Caki2 (cell line): ENCODE measurements at regions not wholly inside any gene's neighbourhood (a gene's known extent, or its start where the extent isn't known, plus 50 kb on each side); places are given as distances from the start of the nearest gene placed in this dataset.

ENCODE experiments used
- DNase-seq: peaks from one replicate; pipeline ENCODE4 v3.0.0-alpha.2; 2015; ENCODE audit warnings: low read depth
- in situ Hi-C: cut with HindIII; loops from 2 replicates; pipeline ENCODE4 v1.10.0; 2016; ENCODE audit warnings: low sequenced_read_pairs, low pct_unique_long_range_greater_than_20kb, mixed read lengths

DNA sequence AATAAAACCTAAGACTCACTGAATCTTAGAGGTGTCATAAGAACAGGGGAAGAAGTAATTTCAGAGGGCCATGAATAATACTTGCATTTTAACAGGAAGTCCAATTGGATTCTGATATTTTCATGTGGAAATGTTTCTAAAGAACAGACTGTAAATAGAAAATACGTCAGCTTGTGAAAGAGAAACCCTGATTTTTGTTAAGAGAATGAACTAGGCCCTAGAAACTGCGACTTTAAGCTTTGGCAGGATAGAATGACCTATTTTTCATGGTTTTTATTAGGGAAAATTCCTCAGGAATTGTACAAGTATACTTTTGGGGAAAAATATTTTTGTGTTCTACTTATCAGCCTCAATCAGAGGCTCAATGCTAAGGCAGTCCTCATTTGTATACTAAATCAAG lies 215.5 kb upstream of the ACTBL2 start:
- in situ Hi-C loops: no loop called here
- no peak for DNase-seq

GRCh38 chr5:57696825-57697570 lies 214.4 kb upstream of the ACTBL2 start:
- DNase-seq: no peak
- in situ Hi-C loops: no loop called here

DNA sequence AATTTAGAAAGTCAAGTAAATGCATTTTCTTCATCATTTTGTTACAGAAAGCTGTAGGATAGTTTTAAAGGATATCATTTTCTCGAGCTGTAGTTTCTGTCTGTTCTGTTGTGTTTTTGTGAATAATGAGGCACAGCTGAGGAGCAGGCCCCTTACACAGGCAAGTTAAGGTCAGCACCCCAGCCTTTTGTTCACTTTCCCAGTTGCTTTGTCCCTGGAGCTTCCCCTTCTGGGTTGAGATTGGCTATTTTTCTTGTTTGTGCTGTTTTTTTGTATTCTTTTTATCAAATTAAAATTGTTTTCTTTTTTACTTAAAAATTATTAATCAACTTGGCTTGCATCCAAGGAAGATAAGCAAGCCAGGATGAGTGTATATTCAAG lies 213.8 kb upstream of the ACTBL2 start:
- no peak for DNase-seq
- in situ Hi-C loops: no loop called here

DNA sequence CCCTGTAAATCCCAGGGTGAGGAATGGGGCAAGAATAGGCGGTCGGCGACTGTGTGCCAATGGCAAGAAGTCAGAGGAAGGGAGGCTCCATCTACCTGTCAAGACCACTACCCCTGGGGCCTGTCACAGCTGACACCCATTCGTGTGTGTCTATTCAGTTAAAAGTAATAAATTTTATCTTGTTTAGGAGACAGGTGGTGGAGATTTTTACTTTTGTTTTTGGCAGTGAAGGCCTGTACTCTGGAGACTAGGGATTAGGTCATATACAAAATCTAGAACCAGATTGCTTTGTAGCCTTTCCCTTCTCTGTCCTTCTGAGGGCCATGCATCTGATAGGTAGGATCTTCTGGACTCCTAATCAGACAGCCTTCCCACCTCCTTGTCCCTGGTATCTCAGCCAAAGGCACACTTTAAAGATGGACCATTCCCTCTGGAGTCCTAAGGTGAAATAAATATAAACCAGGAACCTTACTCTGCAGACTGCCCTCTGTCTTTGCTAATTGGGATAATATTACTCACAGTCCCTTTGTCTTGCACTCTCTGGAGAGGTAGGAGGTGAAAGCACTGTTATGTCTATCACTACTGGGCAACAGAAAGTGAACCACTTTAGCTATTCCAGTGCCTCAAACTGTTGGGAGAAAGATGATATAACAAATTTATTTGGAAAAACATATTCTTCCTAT lies 213.2 kb upstream of the ACTBL2 start:
- in situ Hi-C loops: no loop called here
- DNase-seq: no peak

DNA sequence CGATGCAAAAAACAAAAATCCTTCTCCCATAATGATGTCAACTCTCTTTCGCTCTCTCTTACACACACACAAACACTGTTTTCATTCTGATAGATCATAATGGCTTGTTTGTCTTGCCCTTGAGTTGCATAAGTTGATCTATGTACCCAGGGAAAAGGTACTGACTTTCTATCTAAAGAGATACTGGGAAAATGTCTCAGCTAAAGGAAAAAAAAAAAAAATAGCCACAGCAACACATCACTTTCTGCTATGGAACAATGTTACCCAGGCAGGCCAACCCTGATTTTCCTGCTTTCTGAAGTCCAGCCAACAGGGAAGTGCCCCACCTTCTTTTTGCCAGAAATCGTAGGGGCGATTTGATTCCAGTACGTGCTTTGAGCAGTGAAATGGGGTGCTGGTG lies 212.6 kb upstream of the ACTBL2 start:
- in situ Hi-C loops: no loop called here
- no peak for DNase-seq

DNA sequence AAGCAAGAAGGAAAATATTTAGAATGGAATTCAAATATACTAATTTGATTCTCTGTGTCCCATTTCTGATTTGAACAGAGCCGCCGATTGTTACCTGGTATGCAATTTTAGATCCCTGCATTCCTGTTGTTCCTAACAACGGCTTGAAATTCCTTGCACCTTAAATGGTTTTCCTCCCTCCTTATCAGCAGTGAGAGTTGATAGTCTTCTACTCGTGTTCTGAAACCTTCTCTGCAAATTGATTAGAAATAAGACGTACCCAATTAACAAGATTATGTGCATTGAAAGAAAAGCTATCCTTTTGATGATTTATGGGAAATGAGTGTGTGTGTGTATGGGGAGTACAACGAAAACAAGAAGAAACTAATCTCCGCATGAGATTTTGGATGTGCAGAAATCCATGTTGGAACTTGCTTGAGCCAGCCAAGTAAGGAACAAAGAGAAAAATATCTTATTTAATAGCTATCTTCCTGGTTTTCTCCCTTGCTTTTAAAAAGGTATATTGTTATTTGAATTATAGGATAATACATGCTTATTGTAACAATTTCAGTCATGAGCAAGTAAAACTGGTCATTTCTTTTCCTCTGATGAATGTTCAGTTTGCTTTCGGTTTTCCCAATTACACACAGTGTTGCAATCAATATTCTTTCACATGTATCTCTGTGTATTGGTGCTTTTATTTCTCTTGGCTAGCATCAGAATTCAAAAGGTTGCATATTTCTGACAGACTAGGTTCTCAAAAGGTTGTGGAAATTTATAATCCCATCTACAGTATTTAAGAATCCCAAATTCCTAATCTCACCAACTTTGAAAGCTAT lies 211.1 kb upstream of the ACTBL2 start:
- in situ Hi-C loops: no loop called here
- no peak for DNase-seq

GRCh38 chr5:57692582-57693487 lies 210.2 kb upstream of the ACTBL2 start:
- in situ Hi-C loops: no loop called here
- DNase-seq: peak; percentile 95

GRCh38 chr5:57690724-57691123 lies 208.1 kb upstream of the ACTBL2 start:
- in situ Hi-C loops: no loop called here
- DNase-seq: no peak

DNA sequence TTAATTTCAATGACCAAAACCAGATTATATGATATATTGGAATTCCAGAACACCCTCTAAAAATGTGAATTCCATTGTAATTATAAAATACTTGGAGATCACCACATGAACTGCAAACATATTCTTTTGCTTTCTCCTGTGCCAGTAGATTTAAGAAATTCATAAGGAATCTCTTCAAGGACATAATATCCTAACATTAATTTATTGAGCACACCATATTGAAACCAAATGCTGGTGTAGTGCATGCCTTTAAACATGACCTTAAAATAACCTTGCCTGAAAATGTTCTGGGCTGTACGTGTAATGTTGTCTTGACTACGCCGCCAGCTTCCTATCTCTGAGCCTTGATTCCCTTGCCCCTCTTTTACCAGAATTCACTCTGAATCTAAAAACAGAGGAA lies 205.0 kb upstream of the ACTBL2 start:
- in situ Hi-C loops: no loop called here
- no peak for DNase-seq

DNA sequence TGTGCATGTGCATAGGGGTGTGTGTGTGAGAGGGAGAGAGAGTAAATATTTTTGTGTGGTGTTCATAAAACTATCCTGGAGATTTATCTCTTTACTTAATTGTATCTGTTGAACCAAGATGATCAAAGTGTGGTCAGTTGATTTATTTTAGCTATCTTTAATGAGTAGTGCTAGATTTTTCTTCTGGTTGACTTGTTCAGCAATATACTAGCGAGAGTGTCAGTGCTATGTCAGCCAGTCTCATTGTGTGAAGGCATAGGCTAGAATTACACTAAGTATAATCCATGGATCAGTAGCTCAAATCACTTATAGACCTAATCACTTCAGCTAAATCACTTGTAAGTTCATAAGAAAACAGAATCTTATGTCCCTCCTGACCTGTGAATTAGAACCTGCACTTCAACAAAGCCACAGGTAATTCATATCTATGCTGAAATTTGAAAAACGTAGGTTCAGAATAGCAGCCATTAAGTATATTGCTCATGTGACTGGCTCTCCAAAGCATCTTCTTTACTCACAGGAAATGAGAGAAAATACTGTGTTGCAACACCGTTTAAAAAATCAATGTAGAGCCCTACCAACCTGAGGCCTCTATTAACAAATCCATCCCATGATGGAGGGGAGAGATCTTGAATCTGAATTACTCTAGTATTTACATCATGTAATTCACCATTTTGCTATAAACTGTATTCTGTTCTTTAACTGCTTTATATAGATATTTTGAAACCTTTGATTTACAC lies 203.1 kb upstream of the ACTBL2 start:
- in situ Hi-C loops: no loop called here
- DNase-seq: no peak

DNA sequence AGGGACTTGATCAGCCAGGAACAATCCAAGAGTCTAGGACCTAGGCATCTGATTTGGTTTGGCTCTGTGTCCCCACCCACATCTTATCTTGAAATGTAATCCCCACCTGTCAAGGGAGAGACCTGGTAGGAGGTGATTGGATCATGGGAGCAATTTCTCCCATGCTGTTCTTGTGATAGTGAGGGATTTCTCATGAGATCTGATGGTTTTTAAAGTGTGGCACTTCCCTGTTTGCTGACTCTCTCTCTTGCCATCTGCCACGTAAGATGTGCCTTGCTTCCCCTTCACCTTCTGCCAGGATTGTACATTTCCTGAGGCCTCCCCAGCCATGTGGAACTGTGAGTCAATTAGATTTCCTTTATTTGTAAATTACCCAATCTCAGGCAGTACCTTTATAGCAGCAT lies 201.7 kb upstream of the ACTBL2 start:
- in situ Hi-C loops: no loop called here
- no peak for DNase-seq

- DNase-seq: no peak
- in situ Hi-C loops: no loop called here
Measured at GRCh38 chr5:57683036-57683630, 200.5 kb upstream of the ACTBL2 start.

DNA sequence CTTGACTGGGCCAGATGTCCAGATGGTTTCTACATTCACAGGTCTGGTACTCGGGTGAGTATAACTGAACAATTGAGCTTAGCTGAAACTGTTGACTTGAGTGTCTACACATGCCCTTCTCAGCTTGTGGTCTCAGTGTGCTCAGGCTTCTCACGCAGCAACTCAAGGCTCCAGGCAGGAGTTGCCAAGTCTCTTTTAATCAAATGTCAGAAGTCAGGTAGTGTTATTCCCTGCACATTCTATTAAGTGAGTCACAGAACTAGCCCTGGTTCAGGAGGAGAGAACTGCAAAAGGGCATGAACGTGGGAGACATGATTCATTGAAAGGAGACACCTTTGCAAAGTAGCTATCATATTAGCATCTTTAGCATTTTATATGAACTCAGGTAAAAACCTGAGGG lies 199.3 kb upstream of the ACTBL2 start:
- in situ Hi-C loops: no loop called here
- no peak for DNase-seq

GRCh38 chr5:57680686-57681085 lies 198.1 kb upstream of the ACTBL2 start:
- in situ Hi-C loops: no loop called here
- no peak for DNase-seq

- in situ Hi-C loops: no loop called here
Measured at GRCh38 chr5:57677235-57677634, 194.6 kb upstream of the ACTBL2 start.

GRCh38 chr5:57676222-57677098 lies 193.8 kb upstream of the ACTBL2 start:
- DNase-seq: no peak
- in situ Hi-C loops: no loop called here

More at GRCh38 chr5:57677235-57677634, 194.6 kb upstream of the ACTBL2 start:
- DNase-seq: no peak
